Right kidney (tissue), 1 donor: ENCODE measurements at regions not wholly inside any gene's neighbourhood (a gene's known extent, or its start where the extent isn't known, plus 50 kb on each side); places are given as distances from the start of the nearest gene placed in this dataset.

Experiments
- DNase-seq: peaks from one replicate; pipeline ENCODE4 v3.0.0-alpha.2; 2016

DNA sequence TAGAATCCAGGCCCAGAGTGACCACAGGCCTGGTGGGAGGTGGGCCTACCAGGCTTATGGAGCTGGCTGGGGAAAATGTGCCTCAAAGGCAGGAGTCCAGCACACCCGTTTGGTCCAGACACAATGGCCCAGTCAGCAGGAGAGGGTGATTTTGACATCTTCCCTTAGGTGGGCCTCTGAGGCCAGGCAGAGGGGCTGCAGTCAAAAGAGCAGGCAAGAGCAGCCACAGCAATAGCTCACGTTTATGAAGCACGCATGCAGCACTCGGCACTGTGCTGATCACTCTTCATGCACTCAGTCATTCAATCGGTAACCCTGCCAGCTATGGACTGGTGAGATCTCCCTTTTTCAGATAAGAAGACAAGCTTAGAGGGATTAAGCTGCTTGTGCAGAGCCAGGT is 146.8 kb downstream of the LRIG2 start:
- no peak for DNase-seq

DNA sequence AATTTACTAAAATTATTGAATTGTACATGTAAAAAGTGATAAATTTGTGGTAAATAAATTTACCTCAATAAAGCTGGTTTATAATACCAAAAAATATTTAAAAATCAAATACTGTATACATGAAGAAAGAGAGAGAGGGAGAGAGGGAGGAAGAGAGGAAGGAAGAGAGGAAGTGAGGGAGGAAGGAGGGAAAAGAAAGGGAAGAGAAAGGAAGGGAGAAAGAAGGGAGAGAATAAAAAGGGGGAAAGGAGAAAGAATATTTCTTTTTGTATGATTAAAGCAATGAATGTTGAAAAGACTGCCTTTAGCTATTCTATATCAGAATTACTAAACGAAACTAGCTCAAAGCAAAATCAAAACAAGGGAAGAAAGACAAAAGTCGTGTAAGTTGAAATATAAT is 150.0 kb downstream of the LRIG2 start:
- no peak for DNase-seq

- no peak for DNase-seq
These were observed 150.5 kb downstream of the LRIG2 start for GRCh38 chr1:113223546-113223945.

- DNase-seq: no peak
These were observed 153.2 kb downstream of the LRIG2 start for GRCh38 chr1:113226148-113226547.

DNA sequence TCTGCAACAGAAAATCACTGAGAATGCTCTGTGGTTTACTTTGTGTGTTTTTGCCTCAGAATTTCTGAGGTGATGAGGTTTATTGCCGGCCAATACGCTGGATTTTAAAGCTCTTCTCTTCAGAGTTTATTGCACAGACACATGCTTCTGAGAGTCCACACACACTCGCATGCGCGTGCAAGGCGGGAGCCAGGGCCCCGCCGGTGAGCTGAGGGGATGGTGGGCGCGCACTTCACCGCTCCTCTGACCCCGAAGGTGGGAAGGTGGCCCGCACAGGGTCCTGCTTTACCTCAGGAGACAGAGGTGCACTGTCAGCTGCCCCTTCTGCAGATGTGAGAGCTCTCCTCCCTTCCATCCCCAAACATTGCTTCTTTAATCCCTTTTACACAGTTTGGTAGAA is 158.4 kb upstream of the MAGI3 start:
- no peak for DNase-seq

DNA sequence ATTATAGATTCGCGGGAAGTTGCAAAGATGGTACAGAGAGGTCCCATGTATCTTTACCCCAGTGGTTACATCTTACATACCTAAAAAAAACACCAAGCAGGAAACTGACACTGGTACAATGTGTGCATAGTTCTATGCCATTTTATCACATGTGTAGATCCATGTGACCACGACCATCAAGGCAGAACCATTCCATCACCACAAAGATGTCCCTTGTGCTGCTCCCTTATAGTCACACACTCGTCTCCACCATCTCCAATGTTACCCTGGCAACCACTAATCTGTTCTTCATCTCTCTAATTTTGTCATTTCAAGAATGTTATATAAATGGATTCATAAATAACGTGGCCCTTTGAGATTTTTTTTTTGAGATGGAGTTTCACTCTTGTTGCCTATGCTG is 156.9 kb upstream of the MAGI3 start:
- DNase-seq: no peak

GRCh38 chr1:113241237-113241636 is 149.1 kb upstream of the MAGI3 start:
- no peak for DNase-seq

GRCh38 chr1:113242481-113242880 is 147.8 kb upstream of the MAGI3 start:
- no peak for DNase-seq

- no peak for DNase-seq
These were observed 146.8 kb upstream of the MAGI3 start for GRCh38 chr1:113243529-113243928.

- no peak for DNase-seq
These were observed 146.0 kb upstream of the MAGI3 start for GRCh38 chr1:113244112-113244820.

- no peak for DNase-seq
These were observed 145.1 kb upstream of the MAGI3 start for GRCh38 chr1:113245252-113245651.

DNA sequence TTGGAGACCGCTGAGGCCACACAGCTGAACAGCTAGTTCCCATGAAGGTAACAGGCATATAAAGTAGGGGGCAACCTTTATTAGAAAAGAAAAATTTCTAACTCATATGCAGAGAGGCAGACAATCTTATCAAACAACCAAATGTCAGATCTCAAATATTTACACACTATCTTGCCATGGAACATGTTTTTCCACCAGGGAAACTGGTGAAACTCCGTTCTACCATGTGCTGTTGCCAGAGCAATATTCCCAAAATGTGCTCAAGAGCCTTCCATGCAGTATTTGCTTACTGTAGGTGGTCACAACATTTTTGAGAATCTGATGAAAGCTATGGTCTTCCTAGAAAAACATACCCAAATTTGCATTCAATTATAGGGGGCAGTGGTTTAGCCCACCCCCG is 143.4 kb upstream of the MAGI3 start:
- no peak for DNase-seq

DNA sequence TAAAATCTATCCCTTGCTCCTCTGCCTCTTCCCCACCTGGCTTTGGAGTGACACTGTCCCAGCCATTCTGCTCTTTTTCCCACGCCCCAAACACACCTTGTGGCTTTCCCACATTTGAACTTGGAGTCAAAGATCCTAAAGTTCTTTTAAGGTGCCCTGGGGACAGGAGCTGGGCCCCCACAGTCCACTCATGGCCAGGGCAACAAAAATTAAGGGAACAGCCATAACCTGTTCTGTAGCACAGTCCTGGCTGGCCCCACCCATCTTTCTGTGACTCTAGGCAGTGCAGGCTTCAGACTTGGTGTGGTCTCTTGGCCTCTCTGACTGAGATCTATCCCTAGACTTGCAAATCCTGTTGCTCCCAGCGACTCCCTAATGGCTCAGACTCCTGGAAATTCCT is 143.0 kb upstream of the MAGI3 start:
- no peak for DNase-seq

- no peak for DNase-seq
These were observed 142.5 kb upstream of the MAGI3 start for GRCh38 chr1:113247782-113248181.

DNA sequence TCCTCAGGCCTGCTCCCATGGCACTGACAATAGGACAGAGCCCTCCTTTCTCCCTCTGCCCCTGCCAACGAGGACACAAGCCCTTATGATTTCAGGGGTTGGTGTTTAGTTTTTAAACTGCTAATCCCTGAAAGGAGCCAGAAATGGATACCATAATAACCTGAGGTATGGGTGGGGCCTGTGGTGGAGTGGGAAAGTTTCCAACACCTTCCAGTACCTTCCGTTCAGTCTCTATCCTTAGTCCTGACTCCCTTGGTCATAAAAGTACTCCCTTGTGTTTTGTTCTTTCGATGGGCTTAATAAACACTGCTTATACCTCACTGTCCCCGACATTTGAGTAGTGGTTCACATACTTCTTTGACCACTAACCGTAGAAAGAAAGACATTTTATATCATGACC is 141.8 kb upstream of the MAGI3 start:
- no peak for DNase-seq

GRCh38 chr1:113250161-113250560 is 140.2 kb upstream of the MAGI3 start:
- no peak for DNase-seq

GRCh38 chr1:113252166-113252565 is 138.1 kb upstream of the MAGI3 start:
- no peak for DNase-seq

GRCh38 chr1:113253187-113253586 is 137.1 kb upstream of the MAGI3 start:
- DNase-seq: no peak

- DNase-seq: no peak
These were observed 136.7 kb upstream of the MAGI3 start for GRCh38 chr1:113253590-113253989.

DNA sequence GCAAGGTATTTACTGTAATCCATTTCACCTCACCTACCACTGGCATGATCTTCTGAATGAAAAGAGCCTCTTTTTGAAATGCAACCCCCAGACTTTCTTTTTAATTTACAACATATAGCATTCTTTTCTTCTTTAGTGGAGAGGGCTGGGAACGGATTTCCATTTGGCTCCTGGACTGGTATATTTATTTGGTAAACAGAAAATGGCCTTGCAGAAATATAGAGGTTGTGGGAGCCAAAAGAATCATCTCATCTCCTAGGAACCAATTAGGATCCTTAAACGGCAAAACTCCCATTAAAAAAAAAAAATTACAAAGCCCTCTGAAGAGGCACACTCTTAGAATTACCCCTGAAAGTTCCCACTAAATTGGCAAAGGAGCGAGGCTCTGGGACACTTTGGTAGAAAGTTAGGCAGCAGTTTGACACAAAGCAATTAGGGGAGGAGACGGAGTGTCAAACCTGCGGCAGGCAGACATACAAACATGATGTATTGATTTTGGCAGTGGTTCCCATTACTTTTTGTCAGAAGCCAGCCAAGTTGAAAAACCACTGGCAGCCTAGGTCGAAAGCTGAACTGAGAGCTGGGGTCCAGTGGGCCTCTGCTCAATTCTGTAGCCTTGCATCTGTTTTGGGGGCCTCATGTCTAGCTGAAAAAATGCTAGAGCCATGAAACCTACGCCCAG is 135.1 kb upstream of the MAGI3 start:
- peak; percentile 34 for DNase-seq

- peak; percentile 33 for DNase-seq
These were observed 134.5 kb upstream of the MAGI3 start for GRCh38 chr1:113255720-113256347.

GRCh38 chr1:113256348-113256729 is 134.0 kb upstream of the MAGI3 start:
- no peak for DNase-seq

DNA sequence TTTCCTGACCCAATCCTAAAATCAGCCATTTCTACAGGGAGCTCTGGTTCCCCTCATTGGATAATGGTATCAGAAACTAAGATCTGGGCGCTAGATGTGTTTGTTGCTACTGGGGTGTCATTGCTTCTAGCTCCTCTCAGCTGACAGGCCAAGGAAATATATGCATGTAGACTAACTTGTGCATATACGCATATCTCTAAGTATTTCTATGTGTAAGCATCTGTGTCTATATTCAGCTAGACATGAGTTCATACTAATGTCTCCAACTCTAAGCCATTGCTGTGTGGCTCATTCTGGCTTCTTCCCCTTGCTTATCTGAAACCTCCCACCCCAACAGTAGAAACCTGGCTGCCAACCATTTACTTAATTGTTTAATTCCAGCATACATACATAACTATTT is 130.3 kb upstream of the MAGI3 start:
- no peak for DNase-seq

DNA sequence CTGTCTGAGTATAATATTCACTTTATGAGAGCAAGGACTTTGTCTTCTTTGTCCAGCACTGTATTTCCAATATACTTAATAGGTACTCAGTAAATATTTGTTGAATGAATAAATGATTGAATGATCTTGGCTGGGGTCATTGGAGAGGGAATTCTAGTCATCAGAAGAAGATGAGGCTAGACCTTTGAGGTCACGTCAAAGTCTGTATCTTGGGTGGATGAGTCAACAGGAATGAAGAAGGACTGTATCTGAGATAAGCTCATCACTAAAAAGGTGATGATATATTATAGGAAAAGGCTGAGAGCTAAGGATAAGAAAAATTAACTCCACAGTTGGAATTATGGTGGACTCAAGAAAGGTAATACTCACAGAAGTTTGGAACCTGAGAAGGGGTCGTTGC is 125.1 kb upstream of the MAGI3 start:
- DNase-seq: no peak
